ENCODE measurements at regions not wholly inside any gene's neighbourhood (a gene's known extent, or its start where the extent isn't known, plus 50 kb on each side); places are given as distances from the start of the nearest gene placed in this dataset.

DNA sequence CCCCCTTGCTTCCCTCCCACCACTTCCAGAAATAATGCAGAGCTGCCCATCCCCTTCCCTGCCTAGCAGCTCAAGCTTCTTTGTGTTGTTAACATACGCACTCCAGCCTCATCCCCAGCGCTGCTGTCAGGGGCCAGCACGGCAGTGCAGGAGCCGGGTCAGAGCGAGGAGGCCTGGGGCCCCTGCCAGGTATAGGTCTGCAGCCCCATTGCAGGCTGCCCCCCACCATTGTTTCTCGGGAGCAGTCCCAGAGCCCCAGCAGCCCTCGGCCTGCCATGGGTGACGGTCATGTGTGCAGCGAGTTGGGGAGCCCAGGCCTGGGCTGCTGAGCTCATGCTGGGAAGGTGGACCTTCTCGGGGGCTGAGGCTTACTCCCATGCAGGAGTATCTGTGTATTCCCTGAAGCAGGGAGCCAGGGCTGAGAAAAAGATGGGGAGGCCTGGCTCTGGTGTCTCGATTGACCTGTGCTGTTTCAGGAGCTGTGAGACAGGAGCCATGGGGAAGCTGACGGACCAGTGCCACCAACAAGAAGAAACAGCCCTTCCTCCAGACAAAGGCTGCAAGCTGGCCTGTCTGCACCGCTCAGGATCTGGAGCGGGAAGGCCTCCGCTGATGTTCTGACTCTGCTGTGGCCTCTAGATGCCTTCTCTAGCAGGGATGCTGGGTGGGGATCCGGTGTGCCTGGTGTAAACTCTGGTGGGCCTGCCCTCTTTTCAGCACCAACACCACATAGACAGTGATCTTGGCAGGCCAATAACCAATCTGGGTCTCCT is 220.5 kb upstream of the B3GAT1 start:
- Histone ChIP-seq H3K27me3 (no peaks in the 10 kb centered on the region), H3K4me1 (replicated peaks in 1 of 2) (no peaks in the 10 kb centered on the region), H3K9me3 (replicated peaks in 1 of 3) (no peaks in the 10 kb centered on the region), H3K27ac (no peak overlapping the region), H3K4me3 (no peak overlapping the region), H3K36me3 (replicated peaks in 1 of 2) (no peaks in the 10 kb centered on the region)
- 70 to 83% (median 79%) methylated on average over 8 to 16 of the region's 16 CpGs for WGBS, 4 donors
- intact Hi-C loops (cut with DNase I), result no loop called here
- DNase-seq, result no peak
- TF ChIP-seq POLR2A (IDR thresholded peaks at IDR 0.05) (no peak), CTCF (IDR thresholded peaks at IDR 0.05) (no peak)

DNA sequence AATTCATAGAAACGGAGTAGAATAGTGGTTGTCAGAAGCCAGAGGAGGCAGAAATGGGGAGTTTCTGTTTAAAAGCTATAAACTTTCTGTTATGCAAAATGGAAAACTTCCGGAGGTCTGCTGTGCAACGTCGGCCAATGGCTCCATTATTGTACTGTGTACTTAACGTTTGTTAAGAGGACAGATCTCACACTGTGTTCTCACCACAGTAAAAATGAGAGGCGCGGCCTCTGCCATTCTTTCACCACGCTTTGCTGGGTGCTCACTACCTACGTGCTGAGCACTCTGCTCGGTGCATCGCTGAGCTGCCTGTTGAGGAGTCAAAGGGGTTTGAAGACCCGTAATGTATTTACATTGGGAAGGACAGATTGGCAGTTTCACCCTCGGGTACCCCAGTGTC is 218.8 kb upstream of the B3GAT1 start:
- no peaks in the 10 kb centered on the region for H3K36me3 ChIP-seq (replicated peaks in 1 of 2)
- no peaks in the 10 kb centered on the region for H3K4me1 ChIP-seq (replicated peaks in 1 of 2)
- no peak overlapping the region for H3K27ac ChIP-seq
- no peaks in the 10 kb centered on the region for H3K9me3 ChIP-seq (replicated peaks in 1 of 3)
- no peaks in the 10 kb centered on the region for H3K27me3 ChIP-seq
- intact Hi-C loops (cut with DNase I), result no loop called here
- no peak for TF ChIP-seq POLR2A (IDR thresholded peaks at IDR 0.05)
- no peak for TF ChIP-seq CTCF (IDR thresholded peaks at IDR 0.05)
- no peak overlapping the region for H3K4me3 ChIP-seq
- WGBS, 4 donors, result 75 to 88% (median 82%) methylated on average over 13 of the region's 13 CpGs
- DNase-seq, result peak in 1 of 7 donors; percentile 18

GRCh38 chr11:134628426-134628825 is 216.4 kb upstream of the B3GAT1 start:
- TF ChIP-seq CTCF (IDR thresholded peaks at IDR 0.05) (no peak), POLR2A (IDR thresholded peaks at IDR 0.05) (no peak)
- no peak overlapping the region for H3K4me3 ChIP-seq
- no peak overlapping the region for H3K27ac ChIP-seq
- no peaks in the 10 kb centered on the region for H3K4me1 ChIP-seq (replicated peaks in 1 of 2)
- WGBS, 4 donors, result 85 to 87% (median 87%) methylated on average over 6 of the region's 6 CpGs
- no peaks in the 10 kb centered on the region for H3K36me3 ChIP-seq (replicated peaks in 1 of 2)
- peak in 1 of 7 donors; percentile 2 for DNase-seq
- no peaks in the 10 kb centered on the region for H3K27me3 ChIP-seq
- intact Hi-C loops (cut with DNase I), result no loop called here
- H3K9me3 ChIP-seq (replicated peaks in 1 of 3), result no peaks in the 10 kb centered on the region

DNA sequence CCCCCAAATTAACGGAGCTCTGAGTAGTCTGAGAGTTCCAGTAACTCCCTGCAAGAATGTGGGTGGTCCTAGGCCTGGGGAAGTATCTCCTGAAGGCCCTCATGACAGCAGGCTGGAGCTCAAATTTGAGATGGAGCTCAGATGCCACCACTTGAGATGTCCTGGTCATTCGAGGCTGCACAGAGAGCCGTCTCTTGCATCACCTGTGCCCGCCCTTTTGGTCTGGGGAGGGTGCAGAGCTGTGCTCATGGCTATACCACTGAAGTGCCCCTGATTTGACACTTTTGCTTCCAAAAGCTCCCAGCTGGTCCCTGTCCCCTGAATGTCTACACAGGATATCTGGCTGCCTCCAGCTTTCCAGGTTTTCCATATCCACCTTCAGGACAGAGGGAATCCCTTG is 214.0 kb upstream of the B3GAT1 start:
- Histone ChIP-seq H3K4me1 (replicated peaks in 1 of 2) (no peaks in the 10 kb centered on the region), H3K4me3 (no peak overlapping the region), H3K27me3 (no peaks in the 10 kb centered on the region), H3K27ac (no peak overlapping the region), H3K9me3 (replicated peaks in 1 of 3) (no peaks in the 10 kb centered on the region), H3K36me3 (replicated peaks in 1 of 2) (no peaks in the 10 kb centered on the region)
- intact Hi-C loops (cut with DNase I), result no loop called here
- TF ChIP-seq CTCF (IDR thresholded peaks at IDR 0.05), result no peak
- TF ChIP-seq POLR2A (IDR thresholded peaks at IDR 0.05), result no peak
- WGBS, 4 donors, result 43 to 77% (median 64%) methylated on average over 1 to 4 of the region's 4 CpGs
- no peak for DNase-seq

Measured in adrenal gland (tissue), 9 donors.